NCI-H69 (cell line): ENCODE measurements at regions not wholly inside any gene's neighbourhood (a gene's known extent, or its start where the extent isn't known, plus 50 kb on each side); places are given as distances from the start of the nearest gene placed in this dataset.
A peak's percentile ranks its signal among the peaks of the same experiment; 100 is the strongest.

ENCODE experiments used
- DNase-seq: peaks from one replicate; lab custom pipeline; 2025; lab: John Stamatoyannopoulos, UW

GRCh38 chr6:121826156-121826810 lies 390.8 kb downstream of the GJA1 start:
- peak; percentile 37 for DNase-seq

GRCh38 chr6:121828146-121828886 lies 392.9 kb downstream of the GJA1 start:
- DNase-seq: no peak

GRCh38 chr6:121830736-121831135 lies 395.3 kb downstream of the GJA1 start:
- DNase-seq: no peak

GRCh38 chr6:121835662-121836061 lies 400.2 kb downstream of the GJA1 start:
- no peak for DNase-seq

- DNase-seq: no peak
Measured at GRCh38 chr6:121837545-121838229, 402.2 kb downstream of the GJA1 start.

- DNase-seq: peak; percentile 67
Measured at GRCh38 chr6:121838842-121839241, 403.4 kb downstream of the GJA1 start.

GRCh38 chr6:121839896-121840295 lies 404.4 kb downstream of the GJA1 start:
- DNase-seq: no peak

- no peak for DNase-seq
Measured at GRCh38 chr6:121844898-121845297, 409.5 kb downstream of the GJA1 start.

GRCh38 chr6:121847806-121848522 lies 412.5 kb downstream of the GJA1 start:
- DNase-seq: peak; percentile 82

GRCh38 chr6:121848523-121849255 lies 413.2 kb downstream of the GJA1 start:
- no peak for DNase-seq

- peak; percentile 87 for DNase-seq
Measured at GRCh38 chr6:121849477-121849876, 414.0 kb downstream of the GJA1 start.

- peak; percentile 74 for DNase-seq
Measured at GRCh38 chr6:121851056-121851455, 415.6 kb downstream of the GJA1 start.

GRCh38 chr6:121853686-121854085 lies 418.2 kb downstream of the GJA1 start:
- DNase-seq: no peak

- DNase-seq: no peak
Measured at GRCh38 chr6:121855521-121855920, 420.1 kb downstream of the GJA1 start.

- no peak for DNase-seq
Measured at GRCh38 chr6:121856296-121856695, 420.9 kb downstream of the GJA1 start.

- DNase-seq: peak; percentile 39
Measured at GRCh38 chr6:121857551-121857950, 422.1 kb downstream of the GJA1 start.

- peak; percentile 13 for DNase-seq
Measured at GRCh38 chr6:121858310-121858709, 422.9 kb downstream of the GJA1 start.

- peak; percentile 71 for DNase-seq
Measured at GRCh38 chr6:121858986-121859385, 423.5 kb downstream of the GJA1 start.

- DNase-seq: no peak
Measured at GRCh38 chr6:121865811-121866210, 430.4 kb downstream of the GJA1 start.

- DNase-seq: no peak
Measured at GRCh38 chr6:121867095-121867494, 431.6 kb downstream of the GJA1 start.

- DNase-seq: no peak
Measured at GRCh38 chr6:121868206-121868605, 432.8 kb downstream of the GJA1 start.

GRCh38 chr6:121873595-121873994 lies 438.1 kb downstream of the GJA1 start:
- DNase-seq: peak; percentile 13
